ENCODE measurements at regions not wholly inside any gene's neighbourhood (a gene's known extent, or its start where the extent isn't known, plus 50 kb on each side); places are given as distances from the start of the nearest gene placed in this dataset.
"Not testable (repeated sequence)": the region's sequence is repeated elsewhere in the genome, so short reads cannot be mapped to it uniquely, and the experiment has no call there.

GRCh38 chr9:79489261-79490000, 82.3 kb upstream of the TLE4 start:
- peak in 1 of 2 donors; percentile 58 for ATAC-seq
- Histone ChIP-seq H3K9me3 (no peaks in the 10 kb centered on the region), H3K4me1 (no peaks in the 10 kb centered on the region), H3K4me3 (no peak overlapping the region), H3K36me3 (no peaks in the 10 kb centered on the region), H3K27me3 (no peaks in the 10 kb centered on the region), H3K27ac (no peak overlapping the region)
- intact Hi-C loops (cut with DNase I; ENCODE audit: low total_unique reads) = no loop called here
- in situ Hi-C loops (cut with MboI; ENCODE audit: low sequenced_read_pairs in 4 of 4) = no loop called here
- DNase-seq = peak in 1 of 2 donors; percentile 11
- TF ChIP-seq CTCF (IDR thresholded peaks at IDR 0.05 in 4 of 5, conservative IDR thresholded peaks at IDR 0.05 in 1 of 5) = no peak
- no peak for TF ChIP-seq POLR2A (IDR thresholded peaks at IDR 0.05)

- Histone ChIP-seq H3K9me3 (no peaks in the 10 kb centered on the region), H3K36me3 (no peaks in the 10 kb centered on the region), H3K27ac (no peak overlapping the region), H3K4me3 (no peak overlapping the region), H3K4me1 (no peaks in the 10 kb centered on the region), H3K27me3 (no peaks in the 10 kb centered on the region)
- intact Hi-C loops (cut with DNase I; ENCODE audit: low total_unique reads) = no loop called here
- ATAC-seq = no peak
- no peak for DNase-seq
- in situ Hi-C loops (cut with MboI; ENCODE audit: low sequenced_read_pairs in 4 of 4) = no loop called here
- TF ChIP-seq CTCF (IDR thresholded peaks at IDR 0.05 in 4 of 5, conservative IDR thresholded peaks at IDR 0.05 in 1 of 5) (no peak), POLR2A (IDR thresholded peaks at IDR 0.05) (no peak)
Measured at GRCh38 chr9:79490657-79491248, 81.0 kb upstream of the TLE4 start.

DNA sequence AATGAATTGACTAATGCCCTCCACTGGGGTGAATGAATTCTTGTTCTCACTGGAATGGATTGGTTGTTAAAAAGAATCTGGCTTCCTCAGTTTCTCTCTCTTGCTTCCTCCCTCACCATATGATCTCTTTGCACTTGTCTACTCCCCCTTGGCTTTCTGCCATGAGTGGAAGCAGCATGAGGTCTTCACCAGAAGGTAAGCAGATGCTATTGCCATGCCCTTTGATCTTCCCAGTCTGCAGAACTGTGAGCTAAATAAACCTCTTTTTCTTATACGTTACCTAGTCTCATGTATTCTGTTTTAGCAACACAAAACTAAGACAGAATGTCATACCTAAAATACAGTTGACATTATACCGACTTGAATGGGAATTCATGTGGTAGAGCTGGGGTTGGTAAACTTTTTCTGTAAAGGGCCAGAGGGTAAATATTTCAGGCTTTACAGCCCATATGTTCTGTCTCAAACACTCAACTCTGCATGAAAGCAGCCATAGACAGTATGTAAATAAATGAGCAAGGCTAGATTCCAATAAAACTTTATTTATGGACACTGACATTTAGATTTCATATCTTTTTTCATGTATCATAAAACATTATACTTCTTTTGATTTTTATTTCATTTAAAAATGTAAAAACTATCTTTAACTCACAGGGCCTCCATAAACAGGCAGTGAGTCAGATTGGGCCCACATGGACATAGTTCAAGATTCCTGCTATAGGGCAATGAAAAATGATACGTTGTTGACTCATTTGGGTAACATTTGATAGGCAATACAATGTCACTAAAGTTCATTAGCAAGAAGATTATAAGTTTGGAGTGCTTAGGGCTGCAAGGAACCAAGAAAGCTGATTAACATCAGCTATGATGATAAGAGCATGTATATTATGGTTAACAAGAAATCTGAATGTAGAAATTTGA, 79.4 kb upstream of the TLE4 start:
- H3K36me3 ChIP-seq = no peaks in the 10 kb centered on the region
- H3K4me1 ChIP-seq = no peaks in the 10 kb centered on the region
- H3K4me3 ChIP-seq = no peak overlapping the region
- in situ Hi-C loops (cut with MboI; ENCODE audit: low sequenced_read_pairs in 4 of 4) (no loop called here), intact Hi-C loops (cut with DNase I; ENCODE audit: low total_unique reads) (no loop called here)
- no peak for TF ChIP-seq POLR2A (IDR thresholded peaks at IDR 0.05)
- no peak for TF ChIP-seq CTCF (IDR thresholded peaks at IDR 0.05 in 4 of 5, conservative IDR thresholded peaks at IDR 0.05 in 1 of 5)
- ATAC-seq (no peak), DNase-seq (no peak)
- H3K27me3 ChIP-seq = no peaks in the 10 kb centered on the region
- no peak overlapping the region for H3K27ac ChIP-seq
- no peaks in the 10 kb centered on the region for H3K9me3 ChIP-seq

- intact Hi-C loops (cut with DNase I; ENCODE audit: low total_unique reads); H3K9me3 ChIP-seq; H3K4me3 ChIP-seq; H3K27me3 ChIP-seq; H3K27ac ChIP-seq; H3K4me1 ChIP-seq; ATAC-seq; DNase-seq; in situ Hi-C loops (cut with MboI; ENCODE audit: low sequenced_read_pairs in 4 of 4); H3K36me3 ChIP-seq: not testable (repeated sequence)
Measured at GRCh38 chr9:79500196-79500864, 71.4 kb upstream of the TLE4 start.

All from gastrocnemius medialis (tissue), 4 donors.